ENCODE measurements at regions not wholly inside any gene's neighbourhood (a gene's known extent, or its start where the extent isn't known, plus 50 kb on each side); places are given as distances from the start of the nearest gene placed in this dataset.
"Not testable (repeated sequence)": the region's sequence is repeated elsewhere in the genome, so short reads cannot be mapped to it uniquely, and the experiment has no call there.

- DNase-seq (ENCODE audit: low read depth) = no peak
These were observed 75.8 kb upstream of the SULF2 start for GRCh38 chr20:47861116-47861515.

GRCh38 chr20:47860049-47860830 lies 75.0 kb upstream of the SULF2 start:
- no peak for DNase-seq (ENCODE audit: low read depth)

GRCh38 chr20:47859278-47859677 lies 74.0 kb upstream of the SULF2 start:
- peak; percentile 18 for DNase-seq (ENCODE audit: low read depth)

- no peak for DNase-seq (ENCODE audit: low read depth)
These were observed 72.5 kb upstream of the SULF2 start for GRCh38 chr20:47857569-47858464.

- DNase-seq (ENCODE audit: low read depth) = no peak
These were observed 71.9 kb upstream of the SULF2 start for GRCh38 chr20:47857187-47857568.

GRCh38 chr20:47855799-47856198 lies 70.5 kb upstream of the SULF2 start:
- DNase-seq (ENCODE audit: low read depth) = no peak

- DNase-seq (ENCODE audit: low read depth) = peak; percentile 66
These were observed 69.5 kb upstream of the SULF2 start for GRCh38 chr20:47854687-47855212.

- no peak for DNase-seq (ENCODE audit: low read depth)
These were observed 66.5 kb upstream of the SULF2 start for GRCh38 chr20:47851774-47852173.

GRCh38 chr20:47850146-47850545 lies 64.9 kb upstream of the SULF2 start:
- no peak for DNase-seq (ENCODE audit: low read depth)

GRCh38 chr20:47849596-47849995 lies 64.3 kb upstream of the SULF2 start:
- no peak for DNase-seq (ENCODE audit: low read depth)

- no peak for DNase-seq (ENCODE audit: low read depth)
These were observed 63.7 kb upstream of the SULF2 start for GRCh38 chr20:47849006-47849405.

- DNase-seq (ENCODE audit: low read depth) = not testable (repeated sequence)
These were observed 63.3 kb upstream of the SULF2 start for GRCh38 chr20:47848534-47848933.

- no peak for DNase-seq (ENCODE audit: low read depth)
These were observed 62.7 kb upstream of the SULF2 start for GRCh38 chr20:47847884-47848485.

GRCh38 chr20:47847220-47847619 lies 61.9 kb upstream of the SULF2 start:
- not testable (repeated sequence) for DNase-seq (ENCODE audit: low read depth)

GRCh38 chr20:47846651-47847050 lies 61.4 kb upstream of the SULF2 start:
- not testable (repeated sequence) for DNase-seq (ENCODE audit: low read depth)

- not testable (repeated sequence) for DNase-seq (ENCODE audit: low read depth)
These were observed 60.2 kb upstream of the SULF2 start for GRCh38 chr20:47845382-47845977.

GRCh38 chr20:47844568-47844906 lies 59.3 kb upstream of the SULF2 start:
- DNase-seq (ENCODE audit: low read depth) = not testable (repeated sequence)

- no peak for DNase-seq (ENCODE audit: low read depth)
These were observed 58.7 kb upstream of the SULF2 start for GRCh38 chr20:47843886-47844567.

- not testable (repeated sequence) for DNase-seq (ENCODE audit: low read depth)
These were observed 57.7 kb upstream of the SULF2 start for GRCh38 chr20:47842950-47843349.

GRCh38 chr20:47842004-47842403 lies 56.7 kb upstream of the SULF2 start:
- not testable (repeated sequence) for DNase-seq (ENCODE audit: low read depth)

GRCh38 chr20:47836256-47836817 lies 51.1 kb upstream of the SULF2 start:
- not testable (repeated sequence) for DNase-seq (ENCODE audit: low read depth)
